Germinal center (tissue), 1 donor: ENCODE measurements at regions not wholly inside any gene's neighbourhood (a gene's known extent, or its start where the extent isn't known, plus 50 kb on each side); places are given as distances from the start of the nearest gene placed in this dataset.

Experiments used
- DNase-seq: peaks from one replicate; pipeline ENCODE4 v3.0.0; 2012; ENCODE audit warnings: mixed read lengths, low spot score

- DNase-seq, result no peak
Observed at GRCh38 chr1:217373761-217374701, 256.9 kb downstream of the GPATCH2 start.

GRCh38 chr1:217372049-217372970 lies 258.6 kb downstream of the GPATCH2 start:
- no peak for DNase-seq

DNA sequence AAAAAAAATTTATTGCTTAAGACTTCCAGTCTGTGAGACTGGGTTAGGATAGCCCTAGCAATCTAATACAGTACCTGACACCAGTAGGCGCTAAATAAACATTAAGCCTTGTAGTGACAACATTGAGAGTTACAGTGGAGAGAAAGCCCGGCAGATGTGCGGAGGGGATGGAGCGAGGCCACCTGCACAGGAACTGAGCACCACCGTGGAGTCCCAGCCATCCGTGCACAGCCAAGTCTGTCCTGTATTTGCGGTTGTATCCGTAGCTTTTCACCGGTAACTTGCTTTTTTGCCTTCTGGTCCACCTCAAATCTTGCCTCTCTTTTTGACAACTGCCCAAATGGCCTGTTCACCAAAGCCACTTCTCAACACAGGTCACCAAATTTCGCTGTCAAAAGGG lies 260.1 kb downstream of the GPATCH2 start:
- DNase-seq, result no peak

- no peak for DNase-seq
Observed at GRCh38 chr1:217369996-217370551, 260.8 kb downstream of the GPATCH2 start.

DNA sequence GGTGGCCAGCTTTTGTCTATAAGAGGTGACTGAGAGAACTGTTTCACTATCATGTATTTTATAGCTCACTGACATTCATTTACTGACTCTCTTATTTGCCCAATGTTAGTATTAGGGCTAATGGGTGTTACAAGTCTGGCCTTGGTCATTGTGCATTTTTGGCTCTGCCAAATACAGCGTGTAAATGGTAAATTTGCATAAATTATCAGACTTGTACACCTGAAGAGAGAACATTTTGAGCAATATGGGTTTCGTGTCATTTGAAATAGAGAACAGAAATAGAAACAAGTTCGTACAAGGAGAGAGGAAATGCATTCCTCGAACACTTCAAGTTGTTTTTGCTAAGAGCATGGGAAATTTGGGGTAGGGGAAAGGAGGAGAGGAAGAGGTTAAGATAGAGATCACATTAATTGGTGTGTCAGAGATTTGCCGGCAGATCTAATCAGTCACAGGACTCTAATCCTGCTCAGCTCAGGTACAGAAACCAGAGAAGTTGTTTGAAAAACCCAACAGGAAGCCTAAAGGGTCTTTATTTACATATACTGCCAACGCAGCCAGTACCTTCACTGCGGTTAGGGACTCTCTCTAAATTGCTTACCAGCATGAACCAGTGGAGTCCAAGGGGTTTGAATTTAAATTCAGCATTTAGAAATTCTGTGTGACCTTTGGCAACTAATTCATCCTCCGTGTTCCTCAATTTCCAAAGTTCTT lies 261.5 kb downstream of the GPATCH2 start:
- no peak for DNase-seq

- DNase-seq, result no peak
Observed at GRCh38 chr1:217364220-217364619, 266.7 kb downstream of the GPATCH2 start.

- DNase-seq, result no peak
Observed at GRCh38 chr1:217363319-217363718, 267.6 kb downstream of the GPATCH2 start.

DNA sequence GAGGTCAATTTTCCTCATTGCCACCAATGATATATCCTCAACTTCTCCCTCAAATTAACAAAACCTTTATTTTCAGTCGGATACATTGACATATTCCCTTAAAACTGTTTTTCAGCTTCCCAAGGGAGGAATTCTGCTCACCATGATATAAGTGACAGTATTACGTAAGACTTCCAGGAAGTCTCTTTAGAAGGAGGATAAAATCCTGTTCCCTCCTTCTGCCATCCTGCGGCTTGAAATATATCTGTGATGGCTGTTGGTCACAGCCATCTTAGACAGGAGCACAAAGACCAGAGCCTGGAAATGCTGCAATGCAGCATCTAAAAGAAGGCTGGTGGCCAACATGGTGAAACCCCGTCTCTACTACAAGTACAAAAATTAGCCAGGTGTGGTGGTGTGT lies 270.4 kb downstream of the GPATCH2 start:
- DNase-seq, result no peak

- no peak for DNase-seq
Observed at GRCh38 chr1:217354895-217355294, 276.0 kb downstream of the GPATCH2 start.

GRCh38 chr1:217348960-217349664 lies 281.8 kb downstream of the GPATCH2 start:
- no peak for DNase-seq

GRCh38 chr1:217344712-217345111 lies 286.2 kb downstream of the GPATCH2 start:
- no peak for DNase-seq

DNA sequence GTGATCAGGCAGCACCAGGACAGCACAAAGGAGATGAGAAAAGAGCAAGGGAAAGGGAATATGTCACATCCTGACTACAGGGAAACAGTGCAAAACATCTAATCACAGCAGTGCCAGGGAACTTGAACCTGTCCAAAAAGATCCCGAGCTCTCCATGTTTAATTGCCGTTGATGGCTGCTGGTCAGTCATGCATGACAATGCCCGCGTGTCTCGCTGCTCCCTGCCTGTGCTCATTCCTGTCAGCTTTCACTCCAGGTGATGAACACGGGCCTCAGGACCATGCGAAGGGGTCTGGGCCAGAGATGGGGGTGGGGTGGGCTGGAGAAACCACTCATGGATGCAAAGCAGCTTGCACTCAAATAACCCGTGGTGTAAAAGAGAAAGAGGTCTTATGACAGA lies 287.0 kb downstream of the GPATCH2 start:
- DNase-seq, result no peak

- DNase-seq, result no peak
Observed at GRCh38 chr1:217342105-217342504, 288.8 kb downstream of the GPATCH2 start.

- DNase-seq, result no peak
Observed at GRCh38 chr1:217336724-217337123, 294.2 kb downstream of the GPATCH2 start.

DNA sequence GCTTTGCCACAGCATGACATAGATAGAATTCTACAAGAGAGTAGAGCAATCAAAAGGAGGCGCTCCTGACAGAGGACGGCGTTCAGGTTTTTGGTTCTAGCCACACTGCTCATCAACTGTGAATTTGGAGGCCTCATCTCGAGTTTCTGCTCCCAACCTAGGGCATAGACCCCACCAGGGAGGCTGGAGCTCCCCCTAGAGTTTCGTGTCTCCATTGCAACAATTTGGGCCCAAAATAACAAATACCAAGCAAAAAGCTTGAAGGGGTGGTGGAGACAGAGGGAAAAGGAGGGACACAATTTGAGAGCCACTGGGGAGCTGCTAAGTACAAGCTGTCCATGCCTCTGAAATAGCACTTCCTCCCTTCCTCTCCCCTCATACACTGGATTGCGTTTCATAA lies 297.0 kb downstream of the GPATCH2 start:
- DNase-seq, result peak; percentile 51

- no peak for DNase-seq
Observed at GRCh38 chr1:217332431-217333065, 298.3 kb downstream of the GPATCH2 start.

- no peak for DNase-seq
Observed at GRCh38 chr1:217331698-217332097, 299.2 kb downstream of the GPATCH2 start.

GRCh38 chr1:217327901-217328300 lies 303.0 kb downstream of the GPATCH2 start:
- DNase-seq, result no peak

DNA sequence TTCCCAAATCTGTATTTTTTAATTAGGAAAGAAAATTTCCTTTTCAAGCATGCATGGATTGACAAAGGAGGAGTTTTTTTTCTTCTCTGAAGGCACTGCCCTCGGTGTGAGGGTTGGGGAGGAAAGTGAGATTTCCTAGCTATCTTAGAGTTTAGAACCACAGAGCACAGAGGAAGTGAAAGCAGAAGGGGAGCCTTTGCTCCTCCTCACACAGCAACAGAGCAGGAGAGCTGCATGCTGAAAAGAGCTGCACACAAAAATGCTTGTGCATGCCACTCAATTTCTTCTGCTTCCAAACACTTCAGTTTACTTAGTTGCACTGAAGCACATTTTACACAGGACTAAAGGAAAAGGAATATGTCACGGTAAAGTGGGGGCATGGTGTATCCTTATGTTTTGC lies 308.1 kb downstream of the GPATCH2 start:
- peak; percentile 4 for DNase-seq

GRCh38 chr1:217315346-217315745 lies 315.5 kb downstream of the GPATCH2 start:
- no peak for DNase-seq

- DNase-seq, result no peak
Observed at GRCh38 chr1:217313096-217313495, 317.8 kb downstream of the GPATCH2 start.
